IMR-90 (cell line): ENCODE measurements at regions not wholly inside any gene's neighbourhood (a gene's known extent, or its start where the extent isn't known, plus 50 kb on each side); places are given as distances from the start of the nearest gene placed in this dataset.

Experiments
- ATAC-seq: fragments of 200-7000 bp; cut with Tn5 transposase; 2 replicates; pipeline ENCODE4 v1.9.1; 2020; ENCODE audit warnings: low read depth, mild to moderate bottlenecking, moderate library complexity
- BruUV-seq: library from RNA; stranded (reverse); fragments of 400-500 nt; replicated peaks from 2 replicates; lab custom pipeline; 2021; lab: Mats Ljungman, UMichigan
- CTCF ChIA-PET: fragments of 300-600 bp; formaldehyde crosslinking; extraction: SDS; loops from one replicate; lab custom pipeline; 2021; ENCODE audit warnings: antibody characterized with exemption; lab: Yijun Ruan, JAX
- POLR2A ChIA-PET: fragments of 300-600 bp; sonication (Branson Sonifier 250); formaldehyde crosslinking; loops from one replicate; lab custom pipeline; 2022; ENCODE audit warnings: antibody characterized with exemption; ENCODE audit not compliant: unreplicated experiment; lab: Charles Lee
- DNase-seq: peaks from one replicate; pipeline ENCODE4 v3.0.0; 2013
- H2AFZ ChIP-seq: replicated peaks from 2 replicates; pipeline ENCODE3; 2013; ENCODE audit warnings: low read length, mild to moderate bottlenecking; ENCODE audit not compliant: poor library complexity
- H2AK5ac ChIP-seq: 2 replicates; pipeline ENCODE4 v1.6.1; 2013; ENCODE audit warnings: low read depth, low read length, inconsistent platforms
- H2AK9ac ChIP-seq: replicated peaks from 2 replicates; pipeline ENCODE3; 2013; ENCODE audit warnings: mild to moderate bottlenecking, low read depth, low read length, moderate library complexity; ENCODE audit not compliant: poor library complexity
- H2BK120ac ChIP-seq: 2 replicates; pipeline ENCODE4 v1.6.1; 2013; ENCODE audit warnings: low read depth, low read length, inconsistent platforms
- H2BK15ac ChIP-seq: 3 replicates; pipeline ENCODE4 v1.6.1; 2013; ENCODE audit warnings: low read depth, low read length, inconsistent platforms
- H2BK20ac ChIP-seq: 2 replicates; pipeline ENCODE4 v1.6.1; 2013; ENCODE audit warnings: low read depth, mild to moderate bottlenecking, inconsistent platforms, low read length, moderate library complexity
- H2BK5ac ChIP-seq: 2 replicates; pipeline ENCODE4 v1.6.1; 2013; ENCODE audit warnings: mild to moderate bottlenecking, low read depth, low read length, inconsistent platforms; ENCODE audit not compliant: poor library complexity, severe bottlenecking
- H3K14ac ChIP-seq: replicated peaks from 2 replicates; pipeline ENCODE4 v1.6.1; 2013; ENCODE audit warnings: low read depth, low read length, inconsistent platforms
- H3K18ac ChIP-seq: 2 replicates; pipeline ENCODE4 v1.6.1; 2013; ENCODE audit warnings: low read depth, low read length, control low read depth
- H3K23ac ChIP-seq: 2 replicates; pipeline ENCODE4 v1.6.1; 2013; ENCODE audit warnings: low read depth, low read length, inconsistent platforms
- H3K27ac ChIP-seq: 2 replicates; pipeline ENCODE4 v1.5.1; 2013; ENCODE audit warnings: mild to moderate bottlenecking, control low read depth, low read length; ENCODE audit not compliant: insufficient read depth
- H3K27me3 ChIP-seq: 2 replicates; pipeline ENCODE4 v1.6.1; 2013; ENCODE audit warnings: low read length; ENCODE audit not compliant: control insufficient read depth, insufficient read depth
- H3K36me3 ChIP-seq: 2 replicates; pipeline ENCODE4 v1.6.1; 2013; ENCODE audit warnings: low read length, mixed read lengths; ENCODE audit not compliant: control insufficient read depth, insufficient read depth
- H3K4ac ChIP-seq: 2 replicates; pipeline ENCODE4 v1.6.1; 2013; ENCODE audit warnings: low read depth, low read length, inconsistent platforms
- H3K4me1 ChIP-seq: 2 replicates; pipeline ENCODE4 v1.6.1; 2013; ENCODE audit warnings: low read length, mixed read lengths; ENCODE audit not compliant: control insufficient read depth, insufficient read depth
- H3K4me2 ChIP-seq: 2 replicates; pipeline ENCODE4 v1.6.1; 2013; ENCODE audit warnings: low read depth, mild to moderate bottlenecking, control low read depth, low read length, moderate library complexity
- H3K4me3 ChIP-seq: 2 replicates; pipeline ENCODE4 v1.5.1; 2013; ENCODE audit warnings: low read depth, mild to moderate bottlenecking, control low read depth, low read length, moderate library complexity; ENCODE audit not compliant: insufficient read depth
- H3K56ac ChIP-seq: 2 replicates; pipeline ENCODE4 v1.6.1; 2013; ENCODE audit warnings: low read length, inconsistent platforms; ENCODE audit not compliant: insufficient read depth; ENCODE audit errors: extremely low read depth
- H3K79me1 ChIP-seq, 2 experiments: 2 replicates each; pipeline ENCODE4 v1.6.1; 2013; ENCODE audit warnings: low read length in 2 of 2, inconsistent platforms in 1 of 2, low read depth in 1 of 2
- H3K9ac ChIP-seq: 2 replicates; pipeline ENCODE4 v1.6.1; 2013; ENCODE audit warnings: low read depth, low read length, control low read depth
- H3K9me1 ChIP-seq: 2 replicates; pipeline ENCODE4 v1.6.1; 2013; ENCODE audit warnings: low read length, inconsistent platforms; ENCODE audit not compliant: insufficient read depth
- H3K9me3 ChIP-seq: 2 replicates; pipeline ENCODE4 v1.6.1; 2013; ENCODE audit warnings: low read length; ENCODE audit not compliant: control insufficient read depth, insufficient read depth
- H4K20me1 ChIP-seq: 2 replicates; pipeline ENCODE4 v1.6.1; 2013; ENCODE audit warnings: low read length, inconsistent platforms; ENCODE audit not compliant: insufficient read depth
- H4K5ac ChIP-seq: 2 replicates; pipeline ENCODE4 v1.6.1; 2013; ENCODE audit warnings: mild to moderate bottlenecking, low read depth, low read length, control low read depth
- H4K8ac ChIP-seq, 2 experiments: 2 replicates each; pipeline ENCODE4 v1.6.1; 2013; ENCODE audit warnings: low read depth in 2 of 2, low read length in 2 of 2, control low read depth in 1 of 2, inconsistent platforms in 1 of 2
- H4K91ac ChIP-seq: 2 replicates; pipeline ENCODE4 v1.6.1; 2013; ENCODE audit warnings: low read depth, low read length, inconsistent platforms; ENCODE audit not compliant: insufficient read depth
- BHLHE40 ChIP-seq: fragments of 150-350 bp; IDR thresholded peaks from 2 replicates; pipeline ENCODE4 v1.6.1; 2016; ENCODE audit warnings: mild to moderate bottlenecking, low read depth, low read length
- CEBPB ChIP-seq: IDR thresholded peaks from 2 replicates; pipeline ENCODE4 v1.6.1; 2012; ENCODE audit warnings: low read depth, low read length, improper control_type of control experiment
- CHD1 ChIP-seq: IDR thresholded peaks from 2 replicates; pipeline ENCODE4 v1.6.1; 2012; ENCODE audit warnings: low read depth, low read length, improper control_type of control experiment
- CTCF ChIP-seq: conservative IDR thresholded peaks from 2 replicates; pipeline ENCODE4 v1.5.1; 2012; ENCODE audit warnings: mild to moderate bottlenecking, low read depth, low read length, improper control_type of control experiment
- FOS ChIP-seq: fragments of 150-350 bp; IDR thresholded peaks from 2 replicates; pipeline ENCODE4 v1.6.1; 2016; ENCODE audit warnings: low read depth, low read length
- MAFK ChIP-seq: IDR thresholded peaks from 2 replicates; pipeline ENCODE4 v1.6.1; 2012; ENCODE audit warnings: low read depth, low read length, improper control_type of control experiment
- NFE2L2 ChIP-seq: fragments of 150-350 bp; IDR thresholded peaks from 2 replicates; pipeline ENCODE4 v1.6.1; 2016; ENCODE audit warnings: low read depth, mild to moderate bottlenecking, low read length
- POLR2A ChIP-seq: IDR thresholded peaks from 2 replicates; pipeline ENCODE4 v1.6.1; 2012; ENCODE audit warnings: mild to moderate bottlenecking, low read depth, low read length
- RAD21 ChIP-seq: IDR thresholded peaks from 2 replicates; pipeline ENCODE4 v1.6.1; 2012; ENCODE audit warnings: low read length, improper control_type of control experiment
- RCOR1 ChIP-seq: IDR thresholded peaks from 2 replicates; pipeline ENCODE4 v1.6.1; 2012; ENCODE audit warnings: mild to moderate bottlenecking, low read length, improper control_type of control experiment; ENCODE audit not compliant: insufficient replicate concordance
- RFX5 ChIP-seq: IDR thresholded peaks from 2 replicates; pipeline ENCODE4 v1.8.0; 2012; ENCODE audit warnings: low read depth, mild to moderate bottlenecking, low read length, moderate library complexity
- SMC3 ChIP-seq: fragments of 150-350 bp; IDR thresholded peaks from 2 replicates; pipeline ENCODE4 v1.6.1; 2016; ENCODE audit warnings: low read depth, mild to moderate bottlenecking, antibody characterized with exemption, low read length, moderate library complexity
- WGBS, 2 experiments: methylation state at CpG; one replicate each; pipeline versions ENCODE4 v1.1.5 to v1.1.7; 2013; ENCODE audit warnings: missing lambda C conversion rate in 2 of 2; ENCODE audit not compliant: insufficient read length in 1 of 2; ENCODE audit errors: extremely low coverage in 2 of 2; 5-methylcytosine and 5-hydroxymethylcytosine counted together
- dilution Hi-C: fragments of 300-500 bp; cut with HindIII; formaldehyde crosslinking; loops from one replicate; pipeline ENCODE4 v1.14.3; 2018; ENCODE audit warnings: low sequenced_read_pairs; ENCODE audit not compliant: unreplicated experiment
- in situ Hi-C: fragments of 300-500 bp; cut with MboI; formaldehyde crosslinking; loops from 3 replicates; pipeline ENCODE4 v1.14.3; 2019; ENCODE audit warnings: low sequenced_read_pairs, inconsistent platforms, mixed read lengths
- intact Hi-C: fragments of 100-400 bp; cut with micrococcal nuclease; formaldehyde crosslinking; loops from 2 replicates; pipeline ENCODE4 v1.10.0; 2022
- TF ChIP-seq, protein P1 (sequence below): fragments of 150-350 bp; IDR thresholded peaks from 2 replicates; pipeline ENCODE4 v1.6.1; 2017; ENCODE audit warnings: mild to moderate bottlenecking, antibody characterized with exemption, low read length, low read depth
- TF ChIP-seq, protein P2 (sequence below): fragments of 150-350 bp; IDR thresholded peaks from 2 replicates; pipeline ENCODE4 v1.6.1; 2016; ENCODE audit warnings: low read depth, mild to moderate bottlenecking, low read length, moderate library complexity, borderline replicate concordance

DNA sequence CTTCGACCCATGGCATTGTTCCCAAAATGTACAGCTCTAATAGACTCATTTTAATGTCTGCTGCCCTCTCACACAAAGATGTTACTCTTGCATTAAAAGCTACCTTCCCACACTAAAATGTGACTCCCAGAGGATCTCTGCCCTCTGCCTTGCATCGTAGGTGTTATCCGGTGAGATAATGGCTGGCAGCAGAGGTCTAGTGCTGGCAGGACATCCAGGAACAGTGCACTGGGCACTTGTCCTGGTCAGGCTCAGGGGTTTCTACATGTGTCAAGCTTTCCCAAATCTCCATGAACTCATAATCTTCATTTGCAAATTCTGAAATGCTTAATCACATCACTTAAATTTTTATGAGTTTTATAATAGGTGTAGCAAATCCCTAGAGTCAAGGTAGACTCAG, 310.6 kb downstream of the LRRIQ3 start:
- Histone ChIP-seq H3K79me1 (no peaks in the 10 kb centered on the region), H2BK15ac (no peak overlapping the region), H3K9ac (no peak overlapping the region), H4K5ac (no peak overlapping the region), H2BK20ac (no peak overlapping the region), H3K4me2 (no peak overlapping the region), H3K14ac (no peak overlapping the region), H3K9me1 (no peaks in the 10 kb centered on the region), H4K8ac (no peak overlapping the region), H3K23ac (no peak overlapping the region), H2BK120ac (no peak overlapping the region), H2AK9ac (no peak overlapping the region), H3K18ac (no peak overlapping the region), H2BK5ac (no peak overlapping the region), H4K91ac (no peak overlapping the region), H2AK5ac (no peak overlapping the region), H2AFZ (no peak overlapping the region), H3K4ac (no peak overlapping the region), H3K36me3 (no peaks in the 10 kb centered on the region), H3K27ac (no peak overlapping the region), H4K20me1 (no peaks in the 10 kb centered on the region), H3K56ac (no peak overlapping the region), H3K27me3 (no peaks in the 10 kb centered on the region), H3K4me1 (no peaks in the 10 kb centered on the region), H3K9me3 (peaks cover 5% of the 10 kb centered on the region), H3K4me3 (no peak overlapping the region)
- dilution Hi-C loops (no loop called here), intact Hi-C loops (no loop called here), in situ Hi-C loops (no loop called here)
- ATAC-seq (no peak), DNase-seq (no peak)
- BruUV-seq: no TSS peak
- POLR2A ChIA-PET: no interaction called here
- no peak for TF ChIP-seq SMC3
- TF ChIP-seq NFE2L2: no peak
- no peak for TF ChIP-seq BHLHE40
- TF ChIP-seq CEBPB: no peak
- TF ChIP-seq POLR2A: no peak
- TF ChIP-seq, protein P1, sequence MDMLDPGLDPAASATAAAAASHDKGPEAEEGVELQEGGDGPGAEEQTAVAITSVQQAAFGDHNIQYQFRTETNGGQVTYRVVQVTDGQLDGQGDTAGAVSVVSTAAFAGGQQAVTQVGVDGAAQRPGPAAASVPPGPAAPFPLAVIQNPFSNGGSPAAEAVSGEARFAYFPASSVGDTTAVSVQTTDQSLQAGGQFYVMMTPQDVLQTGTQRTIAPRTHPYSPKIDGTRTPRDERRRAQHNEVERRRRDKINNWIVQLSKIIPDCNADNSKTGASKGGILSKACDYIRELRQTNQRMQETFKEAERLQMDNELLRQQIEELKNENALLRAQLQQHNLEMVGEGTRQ: no peak
- no peak for TF ChIP-seq MAFK
- no peak for TF ChIP-seq CHD1
- TF ChIP-seq RCOR1: no peak
- TF ChIP-seq, protein P2, sequence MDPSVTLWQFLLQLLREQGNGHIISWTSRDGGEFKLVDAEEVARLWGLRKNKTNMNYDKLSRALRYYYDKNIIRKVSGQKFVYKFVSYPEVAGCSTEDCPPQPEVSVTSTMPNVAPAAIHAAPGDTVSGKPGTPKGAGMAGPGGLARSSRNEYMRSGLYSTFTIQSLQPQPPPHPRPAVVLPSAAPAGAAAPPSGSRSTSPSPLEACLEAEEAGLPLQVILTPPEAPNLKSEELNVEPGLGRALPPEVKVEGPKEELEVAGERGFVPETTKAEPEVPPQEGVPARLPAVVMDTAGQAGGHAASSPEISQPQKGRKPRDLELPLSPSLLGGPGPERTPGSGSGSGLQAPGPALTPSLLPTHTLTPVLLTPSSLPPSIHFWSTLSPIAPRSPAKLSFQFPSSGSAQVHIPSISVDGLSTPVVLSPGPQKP: no peak
- no peak for TF ChIP-seq RFX5
- TF ChIP-seq RAD21: no peak
- no peak for TF ChIP-seq FOS
- no peak for TF ChIP-seq CTCF
- CTCF ChIA-PET: no interaction called here
- WGBS, 2 experiments: no CpG with 5 or more reads among the region's 3 CpGs
